Coronary artery (tissue), 2 donors: ENCODE measurements at regions not wholly inside any gene's neighbourhood (a gene's known extent, or its start where the extent isn't known, plus 50 kb on each side); places are given as distances from the start of the nearest gene placed in this dataset.

Source experiments
- DNase-seq: peaks from one replicate; pipeline ENCODE4 v3.0.0-alpha.2; 2017; ENCODE audit warnings: low spot score
- H3K27ac ChIP-seq, 2 donors: fragments of 200-600 bp; sonication (generic); one replicate each; pipeline ENCODE4 v1.5.1; 2016 to 2019
- H3K4me3 ChIP-seq: fragments of 200-600 bp; sonication (generic); 2 replicates; pipeline ENCODE4 v1.5.1; 2016; ENCODE audit warnings: mild to moderate bottlenecking, moderate library complexity
- CTCF ChIP-seq: fragments of 200-600 bp; sonication (generic); IDR thresholded peaks from one replicate; pipeline ENCODE4 v1.5.1; 2019; ENCODE audit warnings: antibody characterized with exemption

- H3K4me3 ChIP-seq, result no peak overlapping the region
- DNase-seq, result no peak
- H3K27ac ChIP-seq, result peak overlapping the region in 1 of 2 donors; percentile 26
- TF ChIP-seq CTCF, result no peak
These were observed 50.9 kb upstream of the BCOR start for GRCh38 chrX:40148385-40149285.

GRCh38 chrX:40147971-40148370, 50.2 kb upstream of the BCOR start:
- TF ChIP-seq CTCF, result no peak
- H3K4me3 ChIP-seq, result no peak overlapping the region
- no peak for DNase-seq
- no peak overlapping the region for H3K27ac ChIP-seq
